ENCODE measurements at regions not wholly inside any gene's neighbourhood (a gene's known extent, or its start where the extent isn't known, plus 50 kb on each side); places are given as distances from the start of the nearest gene placed in this dataset.

DNA sequence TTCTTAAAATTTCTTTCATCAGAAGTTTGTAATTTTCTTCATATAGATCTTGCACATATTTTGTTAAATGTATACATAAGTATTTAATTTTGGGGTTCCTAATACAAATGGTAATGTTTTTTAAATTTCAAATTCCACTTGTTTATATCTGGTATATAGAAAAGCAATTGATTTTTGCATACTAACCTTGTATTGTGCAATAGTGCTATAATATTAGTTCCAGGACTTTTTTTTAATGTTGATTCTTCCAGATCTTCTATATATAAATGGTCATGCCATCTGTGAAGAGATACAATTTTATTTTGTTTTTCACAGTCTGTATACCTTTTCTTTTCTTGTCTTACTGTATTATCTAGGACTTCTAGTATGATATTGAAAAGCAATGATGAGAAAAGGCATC is 665.0 kb downstream of the OTOL1 start:
- TF ChIP-seq, protein P1, sequence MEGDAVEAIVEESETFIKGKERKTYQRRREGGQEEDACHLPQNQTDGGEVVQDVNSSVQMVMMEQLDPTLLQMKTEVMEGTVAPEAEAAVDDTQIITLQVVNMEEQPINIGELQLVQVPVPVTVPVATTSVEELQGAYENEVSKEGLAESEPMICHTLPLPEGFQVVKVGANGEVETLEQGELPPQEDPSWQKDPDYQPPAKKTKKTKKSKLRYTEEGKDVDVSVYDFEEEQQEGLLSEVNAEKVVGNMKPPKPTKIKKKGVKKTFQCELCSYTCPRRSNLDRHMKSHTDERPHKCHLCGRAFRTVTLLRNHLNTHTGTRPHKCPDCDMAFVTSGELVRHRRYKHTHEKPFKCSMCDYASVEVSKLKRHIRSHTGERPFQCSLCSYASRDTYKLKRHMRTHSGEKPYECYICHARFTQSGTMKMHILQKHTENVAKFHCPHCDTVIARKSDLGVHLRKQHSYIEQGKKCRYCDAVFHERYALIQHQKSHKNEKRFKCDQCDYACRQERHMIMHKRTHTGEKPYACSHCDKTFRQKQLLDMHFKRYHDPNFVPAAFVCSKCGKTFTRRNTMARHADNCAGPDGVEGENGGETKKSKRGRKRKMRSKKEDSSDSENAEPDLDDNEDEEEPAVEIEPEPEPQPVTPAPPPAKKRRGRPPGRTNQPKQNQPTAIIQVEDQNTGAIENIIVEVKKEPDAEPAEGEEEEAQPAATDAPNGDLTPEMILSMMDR (conservative IDR thresholded peaks at IDR 0.05; ENCODE audit: low read depth, low read length) = no peak
- no peak for TF ChIP-seq EZH2 (IDR thresholded peaks at IDR 0.05; ENCODE audit: borderline replicate concordance, low read depth, low read length, poor library complexity, severe bottlenecking)

Data from A673 (cell line).